HL-60 (cell line): ENCODE measurements at regions not wholly inside any gene's neighbourhood (a gene's known extent, or its start where the extent isn't known, plus 50 kb on each side); places are given as distances from the start of the nearest gene placed in this dataset.

Experiments
- DNase-seq, 2 experiments: peaks; one replicate each; pipeline ENCODE4 v3.0.0-alpha.2; 2010 to 2020; ENCODE audit warnings: low read depth in 1 of 2, low spot score in 1 of 2
- H3K27ac ChIP-seq: fragments of 250-450 bp; sonication (Bioruptor Pico); replicated peaks from 2 replicates; pipeline ENCODE4 v1.5.1; 2020; ENCODE audit warnings: mild to moderate bottlenecking, moderate library complexity
- H3K27me3 ChIP-seq: fragments of 250-450 bp; sonication (Bioruptor Pico); 2 replicates; pipeline ENCODE4 v1.5.1; 2021; ENCODE audit warnings: mild to moderate bottlenecking, moderate library complexity; ENCODE audit not compliant: insufficient read depth, poor library complexity, severe bottlenecking
- H3K4me3 ChIP-seq: replicated peaks from 2 replicates; pipeline ENCODE4 v1.5.1; 2011; ENCODE audit warnings: mild to moderate bottlenecking, control low read depth, low read length; ENCODE audit not compliant: insufficient read depth
- CTCF ChIP-seq: IDR thresholded peaks from one replicate; pipeline ENCODE4 v1.5.1; 2011; ENCODE audit warnings: low read length, control low read depth, inconsistent platforms; ENCODE audit not compliant: insufficient read depth
- GABPA ChIP-seq: IDR thresholded peaks from 2 replicates; pipeline ENCODE4 v1.6.1; 2012; ENCODE audit warnings: low read depth
- POLR2AphosphoS5 ChIP-seq: IDR thresholded peaks from 2 replicates; pipeline ENCODE4 v1.6.1; 2012; ENCODE audit warnings: low read depth
- SPI1 ChIP-seq: IDR thresholded peaks from 2 replicates; pipeline ENCODE4 v1.6.1; 2012; ENCODE audit warnings: low read depth, mild to moderate bottlenecking, borderline replicate concordance
- TF ChIP-seq, protein P1 (sequence below): IDR thresholded peaks from 2 replicates; pipeline ENCODE4 v1.6.1; 2012; ENCODE audit warnings: low read depth; ENCODE audit not compliant: insufficient replicate concordance

GRCh38 chr10:131829156-131829930 is 71.5 kb upstream of the PPP2R2D start:
- no peak for DNase-seq
- Histone ChIP-seq H3K27ac (no peak overlapping the region), H3K4me3 (no peak overlapping the region), H3K27me3 (peaks cover 2% of the 10 kb centered on the region)
- TF ChIP-seq GABPA: no peak
- no peak for TF ChIP-seq POLR2AphosphoS5
- no peak for TF ChIP-seq SPI1
- TF ChIP-seq CTCF: no peak
- TF ChIP-seq, protein P1, sequence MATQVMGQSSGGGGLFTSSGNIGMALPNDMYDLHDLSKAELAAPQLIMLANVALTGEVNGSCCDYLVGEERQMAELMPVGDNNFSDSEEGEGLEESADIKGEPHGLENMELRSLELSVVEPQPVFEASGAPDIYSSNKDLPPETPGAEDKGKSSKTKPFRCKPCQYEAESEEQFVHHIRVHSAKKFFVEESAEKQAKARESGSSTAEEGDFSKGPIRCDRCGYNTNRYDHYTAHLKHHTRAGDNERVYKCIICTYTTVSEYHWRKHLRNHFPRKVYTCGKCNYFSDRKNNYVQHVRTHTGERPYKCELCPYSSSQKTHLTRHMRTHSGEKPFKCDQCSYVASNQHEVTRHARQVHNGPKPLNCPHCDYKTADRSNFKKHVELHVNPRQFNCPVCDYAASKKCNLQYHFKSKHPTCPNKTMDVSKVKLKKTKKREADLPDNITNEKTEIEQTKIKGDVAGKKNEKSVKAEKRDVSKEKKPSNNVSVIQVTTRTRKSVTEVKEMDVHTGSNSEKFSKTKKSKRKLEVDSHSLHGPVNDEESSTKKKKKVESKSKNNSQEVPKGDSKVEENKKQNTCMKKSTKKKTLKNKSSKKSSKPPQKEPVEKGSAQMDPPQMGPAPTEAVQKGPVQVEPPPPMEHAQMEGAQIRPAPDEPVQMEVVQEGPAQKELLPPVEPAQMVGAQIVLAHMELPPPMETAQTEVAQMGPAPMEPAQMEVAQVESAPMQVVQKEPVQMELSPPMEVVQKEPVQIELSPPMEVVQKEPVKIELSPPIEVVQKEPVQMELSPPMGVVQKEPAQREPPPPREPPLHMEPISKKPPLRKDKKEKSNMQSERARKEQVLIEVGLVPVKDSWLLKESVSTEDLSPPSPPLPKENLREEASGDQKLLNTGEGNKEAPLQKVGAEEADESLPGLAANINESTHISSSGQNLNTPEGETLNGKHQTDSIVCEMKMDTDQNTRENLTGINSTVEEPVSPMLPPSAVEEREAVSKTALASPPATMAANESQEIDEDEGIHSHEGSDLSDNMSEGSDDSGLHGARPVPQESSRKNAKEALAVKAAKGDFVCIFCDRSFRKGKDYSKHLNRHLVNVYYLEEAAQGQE: no peak

GRCh38 chr10:131830446-131831130 is 70.2 kb upstream of the PPP2R2D start:
- TF ChIP-seq GABPA: no peak
- no peak for TF ChIP-seq SPI1
- TF ChIP-seq CTCF: no peak
- TF ChIP-seq, protein P1: no peak
- no peak for TF ChIP-seq POLR2AphosphoS5
- DNase-seq: no peak
- no peaks in the 10 kb centered on the region for H3K27me3 ChIP-seq

DNA sequence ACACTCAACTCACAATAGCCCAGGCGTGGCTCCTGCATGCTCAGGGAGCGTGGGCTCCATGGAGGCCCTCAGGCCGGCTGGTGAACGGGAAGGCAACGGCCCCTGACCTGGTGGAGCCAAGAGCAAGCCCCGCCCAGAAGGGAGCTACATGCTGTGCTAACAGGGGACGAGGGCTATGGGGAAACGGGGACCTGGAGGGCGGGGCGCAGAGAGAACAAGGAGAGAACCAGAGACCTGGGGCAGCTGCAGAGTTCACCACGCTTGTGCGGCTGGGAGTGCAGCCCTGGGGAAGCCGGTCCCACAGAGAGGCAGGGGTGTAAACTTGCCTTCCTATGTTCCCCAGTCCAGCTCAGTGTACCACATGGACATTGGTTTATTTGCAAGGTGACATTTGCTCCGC is 69.2 kb upstream of the PPP2R2D start:
- DNase-seq: no peak
- H3K27me3 ChIP-seq: no peaks in the 10 kb centered on the region
- no peak overlapping the region for H3K27ac ChIP-seq
- TF ChIP-seq CTCF (no peak), POLR2AphosphoS5 (no peak), SPI1 (no peak), GABPA (no peak)
- TF ChIP-seq, protein P1: no peak
- H3K4me3 ChIP-seq: no peak overlapping the region

More at GRCh38 chr10:131830446-131831130, 70.2 kb upstream of the PPP2R2D start:
- Histone ChIP-seq H3K27ac (no peak overlapping the region), H3K4me3 (no peak overlapping the region)
